B cell (primary cell): ENCODE measurements at regions not wholly inside any gene's neighbourhood (a gene's known extent, or its start where the extent isn't known, plus 50 kb on each side); places are given as distances from the start of the nearest gene placed in this dataset.

Experiments used
- CTCF ChIP-seq: fragments of 200-600 bp; IDR thresholded peaks from one replicate; pipeline ENCODE4 v1.8.0; 2022; ENCODE audit warnings: antibody characterized with exemption, mild to moderate bottlenecking
- EZH2 ChIP-seq: IDR thresholded peaks from 2 replicates; pipeline ENCODE4 v1.6.1; 2012; ENCODE audit warnings: borderline replicate concordance, low read depth, mild to moderate bottlenecking, moderate library complexity, low read length; ENCODE audit not compliant: insufficient read depth, poor library complexity, severe bottlenecking

DNA sequence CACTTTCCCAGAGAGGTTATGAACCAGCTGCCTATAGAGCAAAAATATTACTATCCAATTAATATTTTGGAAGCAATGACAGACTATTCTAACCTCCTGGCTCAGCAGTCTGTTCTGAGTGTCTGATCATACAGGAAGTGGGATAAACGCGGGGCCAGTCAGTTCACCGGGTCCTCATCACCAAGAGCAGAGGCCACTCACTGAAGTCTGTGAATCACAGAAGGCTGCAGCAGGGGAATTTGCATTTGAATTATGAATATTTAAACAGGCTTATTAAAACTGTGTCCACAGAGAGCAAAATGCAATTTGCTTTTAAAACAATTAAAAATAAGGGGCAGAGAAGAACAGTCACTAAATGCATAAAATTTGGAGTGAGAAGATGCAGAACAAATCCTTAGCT lies 305.2 kb downstream of the MCTP2 start:
- TF ChIP-seq CTCF = no peak
- no peak for TF ChIP-seq EZH2
